GM12873 (cell line): ENCODE measurements at regions not wholly inside any gene's neighbourhood (a gene's known extent, or its start where the extent isn't known, plus 50 kb on each side); places are given as distances from the start of the nearest gene placed in this dataset.

Experiments
- TF ChIP-seq, protein P1 (sequence below): IDR thresholded peaks from 2 replicates; pipeline ENCODE4 v1.5.1; 2012; ENCODE audit warnings: low read depth, mild to moderate bottlenecking, moderate library complexity, low read length, control low read depth; ENCODE audit not compliant: insufficient read depth; ENCODE audit errors: missing control alignments

DNA sequence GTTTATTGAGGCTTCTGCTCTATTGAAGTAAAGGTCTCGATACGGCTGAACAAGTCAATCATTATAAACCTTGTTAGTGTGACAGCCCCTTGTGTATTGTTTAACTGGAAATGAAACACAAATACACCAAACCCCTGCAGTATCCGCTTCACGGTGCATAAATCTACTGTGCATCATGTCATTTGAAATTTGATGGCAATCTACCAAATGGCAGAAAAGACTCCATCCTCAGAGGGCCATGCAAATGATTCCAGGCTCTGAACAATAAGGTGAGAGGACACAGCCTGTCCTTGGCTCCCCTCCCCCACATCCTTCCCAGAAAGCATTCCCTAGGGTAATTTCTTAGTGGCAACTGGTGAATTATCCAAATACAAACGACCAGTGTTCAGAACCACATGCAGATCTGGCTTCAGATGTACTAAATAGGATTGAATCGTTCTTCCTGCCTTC is 80.6 kb downstream of the ADCYAP1 start:
- TF ChIP-seq, protein P1, sequence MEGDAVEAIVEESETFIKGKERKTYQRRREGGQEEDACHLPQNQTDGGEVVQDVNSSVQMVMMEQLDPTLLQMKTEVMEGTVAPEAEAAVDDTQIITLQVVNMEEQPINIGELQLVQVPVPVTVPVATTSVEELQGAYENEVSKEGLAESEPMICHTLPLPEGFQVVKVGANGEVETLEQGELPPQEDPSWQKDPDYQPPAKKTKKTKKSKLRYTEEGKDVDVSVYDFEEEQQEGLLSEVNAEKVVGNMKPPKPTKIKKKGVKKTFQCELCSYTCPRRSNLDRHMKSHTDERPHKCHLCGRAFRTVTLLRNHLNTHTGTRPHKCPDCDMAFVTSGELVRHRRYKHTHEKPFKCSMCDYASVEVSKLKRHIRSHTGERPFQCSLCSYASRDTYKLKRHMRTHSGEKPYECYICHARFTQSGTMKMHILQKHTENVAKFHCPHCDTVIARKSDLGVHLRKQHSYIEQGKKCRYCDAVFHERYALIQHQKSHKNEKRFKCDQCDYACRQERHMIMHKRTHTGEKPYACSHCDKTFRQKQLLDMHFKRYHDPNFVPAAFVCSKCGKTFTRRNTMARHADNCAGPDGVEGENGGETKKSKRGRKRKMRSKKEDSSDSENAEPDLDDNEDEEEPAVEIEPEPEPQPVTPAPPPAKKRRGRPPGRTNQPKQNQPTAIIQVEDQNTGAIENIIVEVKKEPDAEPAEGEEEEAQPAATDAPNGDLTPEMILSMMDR, result no peak

DNA sequence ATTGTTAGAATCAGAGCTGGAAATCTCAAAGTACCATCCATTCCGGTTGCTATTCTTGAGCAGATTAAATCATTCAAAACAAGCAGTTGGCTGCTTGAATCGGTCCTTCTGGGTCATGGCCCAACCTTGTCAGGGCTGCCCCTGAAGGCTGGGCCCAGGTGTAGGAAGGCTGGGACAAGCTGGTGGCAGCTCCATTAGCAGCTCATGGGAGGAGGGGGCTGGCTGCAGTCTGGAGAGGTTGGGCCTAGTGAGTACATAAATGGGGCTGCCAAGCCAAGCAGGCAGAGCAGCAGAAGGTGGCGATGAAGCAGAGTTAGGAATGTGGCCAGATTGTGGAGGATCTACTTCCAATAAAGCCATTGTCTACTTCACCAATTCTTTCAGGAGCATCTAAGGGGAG is 81.4 kb downstream of the ADCYAP1 start:
- TF ChIP-seq, protein P1, result no peak

DNA sequence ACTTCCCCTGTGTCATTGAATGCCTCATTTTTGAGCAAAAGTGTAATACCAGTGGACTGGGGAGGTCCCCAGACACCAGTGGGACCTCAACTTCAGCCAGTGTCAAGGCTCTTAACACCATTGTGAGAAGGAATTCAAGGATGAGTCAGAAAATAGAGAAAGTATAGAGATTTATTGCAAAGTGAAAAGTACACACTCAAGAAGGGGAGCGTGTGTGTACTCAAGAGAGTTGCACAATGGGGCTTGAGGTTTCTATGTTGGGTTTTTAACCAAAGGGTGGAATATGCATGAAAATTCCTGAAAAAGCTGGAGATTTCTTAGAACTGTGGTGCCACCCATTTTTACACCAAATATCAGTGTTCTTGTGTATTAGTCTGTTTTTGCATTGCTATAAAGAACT is 81.9 kb downstream of the ADCYAP1 start:
- TF ChIP-seq, protein P1, result no peak

DNA sequence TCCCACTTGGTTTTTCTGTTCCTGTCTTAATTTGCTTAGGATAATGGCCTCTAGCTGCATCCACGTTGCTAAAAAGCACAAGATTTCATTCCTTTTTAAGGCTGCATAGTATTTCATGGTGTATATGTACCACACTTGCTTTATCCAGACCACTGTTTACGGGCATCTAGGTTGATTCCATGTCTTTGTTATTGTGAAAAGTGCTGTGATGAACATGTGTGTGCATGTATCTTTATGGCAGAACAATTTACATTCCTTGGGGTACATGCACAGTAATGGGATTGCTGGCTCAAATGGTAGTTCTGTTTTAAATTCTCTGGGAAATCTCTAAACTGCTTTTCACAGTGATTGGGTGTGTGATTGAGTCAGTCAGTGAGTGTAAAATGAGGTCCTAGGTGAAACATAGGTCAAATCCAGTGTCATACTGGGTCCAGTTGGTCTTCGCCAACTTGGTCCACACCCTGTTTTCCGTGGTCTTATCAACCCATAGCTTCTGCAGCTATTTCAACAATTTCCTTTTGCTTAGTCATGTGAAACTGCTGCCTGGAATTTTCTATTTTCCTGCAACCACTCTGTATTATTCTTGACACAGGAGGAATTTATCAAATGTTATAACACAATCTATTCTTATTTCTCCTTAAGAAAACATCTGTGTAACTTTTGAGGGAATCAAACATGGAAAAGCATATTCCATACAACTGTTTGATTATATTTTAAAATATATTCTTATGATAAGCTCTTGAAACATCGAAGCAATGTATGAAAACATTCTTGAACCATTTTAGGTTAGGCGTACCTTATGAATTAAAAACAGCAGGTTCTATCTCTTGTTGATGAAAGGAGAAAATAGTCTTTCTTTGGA is 82.9 kb downstream of the ADCYAP1 start:
- TF ChIP-seq, protein P1, result no peak

DNA sequence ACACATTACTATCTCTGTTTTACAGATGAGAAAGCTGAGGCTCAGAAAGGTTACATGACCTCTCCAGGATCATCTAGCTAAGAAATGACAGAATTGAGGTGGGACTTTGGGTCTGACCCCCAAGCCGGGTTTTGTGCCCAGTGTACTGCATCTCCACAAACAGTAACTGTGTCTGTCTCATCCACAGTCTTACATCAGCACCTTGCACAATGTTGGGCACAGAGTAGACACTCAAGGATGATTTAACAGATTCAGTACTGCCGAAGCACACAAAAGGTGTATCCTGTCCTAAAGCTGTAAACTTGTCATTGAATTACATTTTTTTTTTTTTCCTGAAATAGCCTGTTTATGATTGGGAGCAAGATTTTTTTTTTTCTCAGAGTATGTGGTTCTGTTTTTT is 84.8 kb downstream of the ADCYAP1 start:
- TF ChIP-seq, protein P1, result no peak

DNA sequence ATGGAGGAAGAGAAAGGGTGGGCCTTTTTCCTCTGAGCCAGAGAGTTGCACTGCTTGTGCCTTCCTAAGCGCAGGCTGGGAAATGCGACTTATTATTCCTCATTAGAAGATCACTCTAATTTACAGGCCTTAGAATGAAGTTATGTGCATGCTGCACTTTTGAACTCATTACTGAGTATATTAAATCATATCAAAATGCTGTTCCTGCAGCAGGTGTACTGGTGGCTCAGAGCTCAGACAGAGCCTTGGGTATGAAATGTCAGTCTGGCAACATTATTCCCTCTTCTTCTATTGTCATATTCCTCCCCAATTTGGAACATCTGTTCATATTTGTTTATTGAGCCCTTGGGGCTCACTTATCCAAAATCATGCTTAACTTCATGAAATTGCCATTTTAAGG is 85.5 kb downstream of the ADCYAP1 start:
- TF ChIP-seq, protein P1, result no peak

DNA sequence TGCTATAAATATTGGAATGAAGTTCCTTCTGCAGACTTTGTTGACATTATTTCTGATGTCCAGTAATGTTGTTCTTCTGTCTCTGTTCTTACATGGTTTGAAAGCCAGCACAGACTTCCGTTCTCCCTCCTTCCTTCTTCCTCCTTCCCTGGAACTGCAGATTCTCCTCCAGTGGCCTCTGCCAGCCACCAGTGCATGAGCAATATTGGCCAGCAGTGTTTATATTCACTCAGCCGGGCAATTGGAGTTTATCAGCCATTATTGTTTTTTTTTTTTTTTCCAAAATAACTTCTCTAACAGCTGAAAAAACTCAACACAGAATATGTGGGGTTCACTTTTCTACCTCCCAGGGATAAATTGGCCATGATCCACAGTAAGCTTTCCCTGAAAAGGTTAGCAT is 86.8 kb downstream of the ADCYAP1 start:
- TF ChIP-seq, protein P1, result no peak
